ENCODE measurements at regions not wholly inside any gene's neighbourhood (a gene's known extent, or its start where the extent isn't known, plus 50 kb on each side); places are given as distances from the start of the nearest gene placed in this dataset.

GRCh38 chr5:99099691-99100090 lies 170.9 kb upstream of the CHD1 start:
- no peak for TF ChIP-seq ZNF274 (IDR thresholded peaks at IDR 0.05; ENCODE audit: low read depth, low read length)
- no peak for TF ChIP-seq YY1 (IDR thresholded peaks at IDR 0.05; ENCODE audit: insufficient read depth, insufficient read length)
- TF ChIP-seq SUZ12 (IDR thresholded peaks at IDR 0.05; ENCODE audit: extremely low read depth, insufficient read depth, insufficient read length): no peak
